CD4-positive, CD25-positive, alpha-beta regulatory T cell (primary cell): ENCODE measurements at regions not wholly inside any gene's neighbourhood (a gene's known extent, or its start where the extent isn't known, plus 50 kb on each side); places are given as distances from the start of the nearest gene placed in this dataset.

Experiments used
- ATAC-seq, 2 donors: fragments of 150-1000 bp; cut with Tn5 transposase; one replicate each; pipeline ENCODE4 v1.10.0; 2021; ENCODE audit warnings: low read depth in 2 of 2, moderate number of reproducible peaks in 2 of 2, moderate library complexity in 1 of 2
- DNase-seq, 3 donors: peaks; one replicate each; pipeline versions ENCODE4 v3.0.0 to v3.0.0-alpha.2; 2012 to 2022; ENCODE audit warnings: mixed read lengths in 1 of 3
- H3K27ac ChIP-seq: one replicate; pipeline ENCODE4 v1.7.0; 2013; ENCODE audit warnings: mild to moderate bottlenecking, low read length; ENCODE audit not compliant: insufficient read depth, poor library complexity, severe bottlenecking
- H3K27me3 ChIP-seq: one replicate; pipeline ENCODE4 v1.7.0; 2013; ENCODE audit warnings: low read length; ENCODE audit not compliant: control insufficient read depth, insufficient read depth
- H3K36me3 ChIP-seq: one replicate; pipeline ENCODE4 v1.7.0; 2013; ENCODE audit warnings: mild to moderate bottlenecking, low read length, moderate library complexity; ENCODE audit not compliant: control insufficient read depth, insufficient read depth
- H3K4me1 ChIP-seq: 2 replicates; pipeline ENCODE4 v1.7.0; 2013; ENCODE audit warnings: mild to moderate bottlenecking, low read length; ENCODE audit not compliant: insufficient read depth, control insufficient read depth, poor library complexity, severe bottlenecking
- H3K4me3 ChIP-seq: one replicate; pipeline ENCODE4 v1.7.0; 2013; ENCODE audit warnings: low read depth, mild to moderate bottlenecking, low read length, moderate library complexity
- H3K9me3 ChIP-seq, 2 experiments: 1 replicate in 1 of 2; 2 replicates in 1 of 2; pipeline ENCODE4 v1.7.0; 2013; ENCODE audit warnings: low read length in 2 of 2, mild to moderate bottlenecking in 1 of 2, moderate library complexity in 1 of 2; ENCODE audit not compliant: control insufficient read depth in 2 of 2
- H3K27ac Mint-ChIP-seq, 3 donors: one replicate each; pipeline ENCODE4 v1.8.0; 2020 to 2022; ENCODE audit warnings: mild to moderate bottlenecking in 3 of 3, mixed read lengths in 3 of 3, moderate library complexity in 2 of 3
- H3K27me3 Mint-ChIP-seq: one replicate; pipeline ENCODE4 v1.8.0; 2022; ENCODE audit warnings: mild to moderate bottlenecking, mixed read lengths
- H3K36me3 Mint-ChIP-seq: one replicate; pipeline ENCODE4 v1.8.0; 2020; ENCODE audit warnings: mixed read lengths
- H3K4me1 Mint-ChIP-seq, 4 donors: one replicate each; pipeline ENCODE4 v1.8.0; 2020 to 2022; ENCODE audit warnings: mixed read lengths in 4 of 4, mild to moderate bottlenecking in 1 of 4
- H3K4me3 Mint-ChIP-seq, 4 donors: one replicate each; pipeline ENCODE4 v1.8.0; 2020 to 2022; ENCODE audit warnings: mild to moderate bottlenecking in 4 of 4, mixed read lengths in 4 of 4, moderate library complexity in 3 of 4
- H3K9me3 Mint-ChIP-seq, 7 donors: one replicate each; pipeline ENCODE4 v1.8.0; 2020 to 2022; ENCODE audit warnings: mixed read lengths in 7 of 7, mild to moderate bottlenecking in 3 of 7, moderate library complexity in 2 of 7

- ATAC-seq (no peak), DNase-seq (no peak)
- H3K4me3 Mint-ChIP-seq, result no peak overlapping the region
- no peaks in the 10 kb centered on the region for H3K36me3 Mint-ChIP-seq
- Histone ChIP-seq H3K27me3 (no peaks in the 10 kb centered on the region), H3K4me1 (no peaks in the 10 kb centered on the region), H3K9me3 (no peaks in the 10 kb centered on the region), H3K4me3 (no peak overlapping the region), H3K27ac (no peak overlapping the region), H3K36me3 (no peaks in the 10 kb centered on the region)
- H3K27ac Mint-ChIP-seq, result no peak overlapping the region
- H3K9me3 Mint-ChIP-seq, result peaks cover 0 to 12% (median 5%) of the 10 kb centered on the region in 7 donors
- H3K27me3 Mint-ChIP-seq, result no peaks in the 10 kb centered on the region
- H3K4me1 Mint-ChIP-seq, result no peaks in the 10 kb centered on the region
Measured at GRCh38 chr5:174242573-174242972, 197.1 kb downstream of the NSG2 start.

GRCh38 chr5:174243904-174244303 is 198.4 kb downstream of the NSG2 start:
- Mint-ChIP-seq H3K27ac (no peak overlapping the region), H3K9me3 (peaks cover 0 to 12% (median 5%) of the 10 kb centered on the region in 7 donors), H3K4me1 (no peaks in the 10 kb centered on the region), H3K36me3 (no peaks in the 10 kb centered on the region), H3K27me3 (no peaks in the 10 kb centered on the region), H3K4me3 (no peak overlapping the region)
- no peaks in the 10 kb centered on the region for H3K36me3 ChIP-seq
- no peak for ATAC-seq
- no peaks in the 10 kb centered on the region for H3K9me3 ChIP-seq
- no peak for DNase-seq
- H3K4me1 ChIP-seq, result no peaks in the 10 kb centered on the region
- no peak overlapping the region for H3K4me3 ChIP-seq
- no peak overlapping the region for H3K27ac ChIP-seq
- H3K27me3 ChIP-seq, result no peaks in the 10 kb centered on the region

- Histone ChIP-seq H3K4me1 (no peaks in the 10 kb centered on the region), H3K4me3 (no peak overlapping the region), H3K27ac (no peak overlapping the region), H3K36me3 (no peaks in the 10 kb centered on the region), H3K9me3 (no peaks in the 10 kb centered on the region), H3K27me3 (no peaks in the 10 kb centered on the region)
- Mint-ChIP-seq H3K4me3 (no peak overlapping the region), H3K27ac (no peak overlapping the region), H3K27me3 (no peaks in the 10 kb centered on the region), H3K36me3 (no peaks in the 10 kb centered on the region), H3K9me3 (peaks cover 0 to 9% (median 4%) of the 10 kb centered on the region in 7 donors), H3K4me1 (no peaks in the 10 kb centered on the region)
- DNase-seq (no peak), ATAC-seq (no peak)
Measured at GRCh38 chr5:174245516-174246075, 200.1 kb downstream of the NSG2 start.

- H3K27ac Mint-ChIP-seq, result no peak overlapping the region
Measured at GRCh38 chr5:174246743-174247142, 201.2 kb downstream of the NSG2 start.

GRCh38 chr5:174247301-174247700 is 201.8 kb downstream of the NSG2 start:
- no peak overlapping the region for H3K27ac Mint-ChIP-seq
- H3K36me3 Mint-ChIP-seq, result no peaks in the 10 kb centered on the region
- H3K27me3 ChIP-seq, result no peaks in the 10 kb centered on the region
- no peaks in the 10 kb centered on the region for H3K4me1 Mint-ChIP-seq
- no peak overlapping the region for H3K4me3 ChIP-seq
- ATAC-seq (no peak), DNase-seq (no peak)
- no peak overlapping the region for H3K4me3 Mint-ChIP-seq
- H3K36me3 ChIP-seq, result no peaks in the 10 kb centered on the region
- peaks cover 0 to 9% (median 4%) of the 10 kb centered on the region in 7 donors for H3K9me3 Mint-ChIP-seq
- H3K27ac ChIP-seq, result no peak overlapping the region
- no peaks in the 10 kb centered on the region for H3K9me3 ChIP-seq
- no peaks in the 10 kb centered on the region for H3K27me3 Mint-ChIP-seq
- H3K4me1 ChIP-seq, result no peaks in the 10 kb centered on the region

More at GRCh38 chr5:174246743-174247142, 201.2 kb downstream of the NSG2 start:
- Mint-ChIP-seq H3K27me3 (no peaks in the 10 kb centered on the region), H3K9me3 (peaks cover 0 to 9% (median 4%) of the 10 kb centered on the region in 7 donors), H3K4me3 (no peak overlapping the region), H3K4me1 (no peaks in the 10 kb centered on the region), H3K36me3 (no peaks in the 10 kb centered on the region)
- H3K4me1 ChIP-seq, result no peaks in the 10 kb centered on the region
- no peak overlapping the region for H3K27ac ChIP-seq
- H3K9me3 ChIP-seq, result no peaks in the 10 kb centered on the region
- H3K36me3 ChIP-seq, result no peaks in the 10 kb centered on the region
- ATAC-seq, result no peak
- no peak for DNase-seq
- no peak overlapping the region for H3K4me3 ChIP-seq
- H3K27me3 ChIP-seq, result no peaks in the 10 kb centered on the region

GRCh38 chr5:174251305-174252000 is 205.9 kb downstream of the NSG2 start:
- no peaks in the 10 kb centered on the region for H3K36me3 ChIP-seq

GRCh38 chr5:174252121-174252520 is 206.6 kb downstream of the NSG2 start:
- H3K27ac Mint-ChIP-seq, result no peak overlapping the region

More at GRCh38 chr5:174251305-174252000, 205.9 kb downstream of the NSG2 start:
- peaks cover 0 to 4% (median 0%) of the 10 kb centered on the region in 7 donors for H3K9me3 Mint-ChIP-seq
- no peaks in the 10 kb centered on the region for H3K36me3 Mint-ChIP-seq
- Histone ChIP-seq H3K9me3 (no peaks in the 10 kb centered on the region), H3K27me3 (no peaks in the 10 kb centered on the region), H3K4me1 (no peaks in the 10 kb centered on the region), H3K27ac (no peak overlapping the region), H3K4me3 (no peak overlapping the region)
- DNase-seq, result no peak
- H3K4me3 Mint-ChIP-seq, result no peak overlapping the region
- no peak for ATAC-seq
- H3K4me1 Mint-ChIP-seq, result no peaks in the 10 kb centered on the region
- no peaks in the 10 kb centered on the region for H3K27me3 Mint-ChIP-seq
- no peak overlapping the region for H3K27ac Mint-ChIP-seq

More at GRCh38 chr5:174252121-174252520, 206.6 kb downstream of the NSG2 start:
- H3K36me3 Mint-ChIP-seq, result no peaks in the 10 kb centered on the region
- H3K4me3 ChIP-seq, result no peak overlapping the region
- ATAC-seq, result no peak
- DNase-seq, result no peak
- no peaks in the 10 kb centered on the region for H3K4me1 ChIP-seq
- no peaks in the 10 kb centered on the region for H3K27me3 ChIP-seq
- H3K4me3 Mint-ChIP-seq, result no peak overlapping the region
- H3K9me3 Mint-ChIP-seq, result peaks cover 0 to 4% (median 0%) of the 10 kb centered on the region in 7 donors
- H3K9me3 ChIP-seq, result no peaks in the 10 kb centered on the region
- no peaks in the 10 kb centered on the region for H3K4me1 Mint-ChIP-seq
- no peaks in the 10 kb centered on the region for H3K36me3 ChIP-seq
- no peaks in the 10 kb centered on the region for H3K27me3 Mint-ChIP-seq
- no peak overlapping the region for H3K27ac ChIP-seq
